HG03457 (cell line): ENCODE measurements at regions not wholly inside any gene's neighbourhood (a gene's known extent, or its start where the extent isn't known, plus 50 kb on each side); places are given as distances from the start of the nearest gene placed in this dataset.
"Not testable (repeated sequence)": the region's sequence is repeated elsewhere in the genome, so short reads cannot be mapped to it uniquely, and the experiment has no call there.

Experiments used
- ATAC-seq: cut with Tn5 transposase; IDR thresholded peaks from one replicate; pipeline ENCODE4 v1.9.1; 2021; ENCODE audit warnings: moderate number of reproducible peaks; ENCODE audit not compliant: unreplicated experiment

DNA sequence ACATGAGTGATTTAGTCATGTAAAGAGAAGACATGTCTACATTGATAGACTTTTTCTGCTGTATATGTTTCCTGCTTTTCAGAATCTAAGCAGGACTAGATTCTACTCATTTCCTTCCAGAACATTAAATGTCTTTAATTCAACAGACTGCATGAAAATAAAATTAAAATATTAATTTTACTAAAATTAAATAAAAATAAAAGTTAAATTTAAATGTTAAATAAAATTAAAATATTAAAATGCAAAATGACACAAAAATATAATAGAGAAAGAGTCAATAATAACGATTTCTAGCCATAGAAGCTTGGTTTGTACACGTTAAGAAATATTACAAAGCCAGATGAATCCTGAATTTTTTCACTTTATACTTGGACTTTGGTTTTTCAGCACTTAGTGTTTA lies 552.8 kb upstream of the NR5A2 start:
- no peak for ATAC-seq

DNA sequence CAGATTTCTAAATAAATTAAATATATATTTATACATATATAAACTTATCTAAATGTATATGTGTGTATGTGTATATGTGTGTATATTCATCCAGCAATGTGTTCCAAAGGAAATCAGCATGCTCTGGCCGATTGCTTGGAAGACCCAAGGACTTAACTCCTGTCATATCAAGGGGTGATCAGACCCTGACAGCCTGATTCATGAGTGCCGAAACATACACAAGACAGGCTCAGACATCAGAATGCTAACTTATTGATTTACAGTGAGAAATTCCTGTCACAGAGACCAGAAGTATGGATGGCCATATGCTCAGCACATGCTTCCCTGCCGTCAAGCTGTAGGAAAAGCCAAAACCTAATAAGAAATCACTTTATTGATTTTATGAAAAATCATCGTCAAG lies 545.1 kb upstream of the NR5A2 start:
- no peak for ATAC-seq

DNA sequence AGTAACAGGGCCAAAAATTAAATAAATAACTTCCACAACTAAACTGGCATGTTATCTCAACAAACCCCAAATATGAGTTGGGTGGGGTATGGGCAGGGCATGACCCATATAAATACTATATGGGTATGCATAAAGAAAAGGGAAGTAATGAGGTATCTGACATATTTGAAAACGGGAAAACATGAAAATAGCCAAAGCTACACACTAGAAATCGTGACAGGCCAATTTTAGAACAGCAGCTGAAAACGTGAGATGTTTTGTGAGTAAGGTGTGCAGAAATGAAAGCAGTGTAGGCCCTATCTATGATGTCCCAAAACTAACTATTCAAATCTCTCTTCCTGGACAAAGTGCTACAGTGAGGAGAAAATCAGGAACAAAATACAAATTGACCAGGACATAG lies 537.9 kb upstream of the NR5A2 start:
- ATAC-seq = no peak

DNA sequence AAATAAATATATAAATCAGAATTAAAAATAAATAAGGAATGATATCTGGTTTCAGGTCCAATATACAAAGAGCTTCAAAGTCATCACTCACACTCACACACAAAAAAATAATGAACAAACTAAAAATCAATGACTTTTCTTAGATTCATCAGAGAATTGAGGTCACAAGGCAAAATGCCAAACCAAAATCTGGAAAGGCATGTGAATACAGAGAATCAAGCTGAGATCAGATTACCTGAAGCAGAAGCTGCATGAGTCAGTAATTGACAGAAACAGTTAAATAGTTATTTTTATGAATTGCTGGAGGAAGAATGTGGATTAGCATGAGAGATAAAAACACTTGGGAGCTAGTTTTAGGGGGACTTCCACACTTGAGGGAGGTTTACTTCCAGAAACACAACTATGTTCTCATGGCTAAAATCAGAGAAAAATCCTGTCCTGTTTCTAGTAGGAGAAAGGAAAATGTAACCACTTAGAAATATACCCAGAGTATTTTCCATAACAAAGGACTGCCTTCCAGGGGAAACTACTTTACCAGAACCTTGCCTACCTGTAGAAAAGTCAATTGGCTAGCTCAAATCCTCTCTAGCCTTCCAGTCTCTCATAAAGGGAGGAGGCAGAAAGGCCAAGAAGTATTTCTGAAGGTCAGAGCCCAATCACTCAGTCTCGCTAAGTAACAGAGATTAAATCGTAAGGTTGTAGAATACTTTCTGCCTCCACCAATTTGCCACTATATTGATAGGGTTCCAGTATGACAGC lies 536.6 kb upstream of the NR5A2 start:
- no peak for ATAC-seq

DNA sequence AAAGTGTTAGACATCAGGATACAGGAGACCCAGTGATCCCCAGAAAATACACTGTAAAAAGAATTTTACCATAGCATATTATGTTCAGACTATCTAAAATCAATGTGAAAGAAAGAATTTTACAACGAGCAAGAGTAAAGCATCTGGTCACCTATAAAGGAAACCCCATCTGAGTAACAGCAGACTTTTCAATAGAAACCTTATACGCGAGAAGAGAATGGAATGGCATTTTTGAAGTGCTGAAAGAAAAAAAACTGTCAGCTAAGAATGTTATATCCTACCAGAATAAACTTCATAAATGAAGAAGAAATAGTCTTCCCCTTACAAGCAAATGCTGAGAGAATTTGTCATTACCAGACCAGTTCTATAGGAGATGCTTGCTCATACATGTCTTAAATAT lies 532.1 kb upstream of the NR5A2 start:
- ATAC-seq = no peak

DNA sequence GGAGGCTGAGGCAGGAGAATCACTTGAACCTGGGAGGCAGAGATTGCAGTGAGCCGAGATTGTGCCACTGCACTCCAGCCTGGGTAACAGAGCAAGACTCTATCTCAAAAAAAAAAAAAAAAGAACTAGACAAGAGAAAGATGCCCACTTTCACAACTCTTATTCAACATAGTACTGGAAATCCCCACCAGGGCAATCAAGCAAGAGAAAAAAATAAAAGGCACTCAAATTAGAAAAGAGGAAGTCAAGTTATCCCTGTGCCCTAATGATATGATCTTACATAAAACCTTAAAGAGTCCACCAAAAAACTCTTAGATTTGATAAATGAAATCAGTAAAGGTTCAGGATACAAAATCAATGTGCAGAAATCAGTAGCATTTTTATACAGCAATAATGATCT lies 528.7 kb upstream of the NR5A2 start:
- ATAC-seq = peak; percentile 84

DNA sequence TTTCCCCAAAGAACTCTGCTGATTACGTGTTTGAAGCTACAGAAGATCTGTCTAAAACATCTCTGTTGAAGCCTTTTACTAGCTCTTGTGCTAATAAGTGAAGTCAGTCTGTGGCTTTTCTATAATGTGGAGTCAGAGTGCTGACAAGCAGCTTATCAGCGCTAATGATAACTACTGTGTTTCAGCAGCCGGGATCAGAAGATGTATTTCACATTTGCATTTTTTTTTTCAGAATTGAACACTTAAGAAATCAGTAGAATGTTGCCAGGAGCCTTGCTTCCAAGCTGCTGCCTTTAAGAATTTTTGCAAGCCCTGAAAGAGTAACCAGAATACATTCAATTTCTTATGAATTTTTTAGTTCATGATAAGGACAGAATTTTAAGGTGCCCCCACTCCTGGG lies 519.4 kb upstream of the NR5A2 start:
- ATAC-seq = no peak

DNA sequence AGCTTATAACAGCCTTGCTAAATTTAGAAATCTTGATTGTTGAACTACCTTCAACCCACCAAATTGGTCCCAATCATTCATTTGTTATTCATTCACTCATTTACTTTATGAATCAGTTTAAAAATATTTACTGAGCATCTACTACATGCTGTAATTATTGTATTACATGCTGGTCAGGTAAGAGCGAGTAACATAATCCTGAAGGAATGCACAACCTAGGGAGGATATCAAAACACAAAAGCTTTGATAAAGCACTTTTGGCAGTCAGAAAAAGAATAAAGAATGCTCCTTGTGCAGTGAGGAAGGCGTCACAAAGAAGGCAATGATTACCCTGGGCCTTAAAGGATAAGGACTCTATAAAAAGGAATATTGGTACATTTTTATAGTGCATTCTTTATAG lies 518.9 kb upstream of the NR5A2 start:
- ATAC-seq = no peak

DNA sequence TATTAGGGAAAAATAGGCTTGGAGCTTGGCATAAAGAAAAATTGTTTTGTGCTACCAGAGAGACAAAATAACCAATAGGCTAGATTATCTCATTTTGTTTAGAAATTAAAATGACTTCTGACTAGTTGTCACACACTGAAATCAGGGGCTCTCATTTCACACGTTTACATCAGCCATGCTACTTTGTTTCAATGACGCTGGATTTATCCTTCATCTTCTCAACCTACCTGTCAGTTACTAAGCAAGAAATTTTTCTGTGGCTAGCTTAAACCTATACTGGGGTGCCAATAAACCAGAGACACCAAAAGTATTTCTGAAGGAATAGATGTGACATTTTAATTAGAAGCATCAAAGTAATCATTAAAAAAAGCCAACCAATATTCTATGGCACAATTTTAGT lies 518.1 kb upstream of the NR5A2 start:
- no peak for ATAC-seq

DNA sequence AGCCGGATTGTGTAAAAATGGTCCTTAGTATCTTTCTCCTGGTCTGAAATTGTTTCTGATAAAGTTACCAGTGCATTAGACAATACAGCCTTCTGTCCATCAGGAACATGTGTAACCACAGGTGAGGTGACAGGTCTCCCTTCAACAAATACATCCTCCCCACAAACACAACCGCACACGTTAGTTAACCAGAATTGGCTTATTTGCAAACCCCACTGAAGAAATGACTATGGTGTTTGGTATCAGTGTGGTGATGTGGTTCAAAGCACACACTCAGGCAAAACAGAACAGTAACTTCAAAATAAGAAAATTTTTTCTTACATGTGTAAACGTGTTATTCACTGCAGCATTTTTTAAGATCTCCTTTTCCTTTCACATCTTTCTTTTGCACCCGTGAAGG lies 517.2 kb upstream of the NR5A2 start:
- ATAC-seq = peak; percentile 94

DNA sequence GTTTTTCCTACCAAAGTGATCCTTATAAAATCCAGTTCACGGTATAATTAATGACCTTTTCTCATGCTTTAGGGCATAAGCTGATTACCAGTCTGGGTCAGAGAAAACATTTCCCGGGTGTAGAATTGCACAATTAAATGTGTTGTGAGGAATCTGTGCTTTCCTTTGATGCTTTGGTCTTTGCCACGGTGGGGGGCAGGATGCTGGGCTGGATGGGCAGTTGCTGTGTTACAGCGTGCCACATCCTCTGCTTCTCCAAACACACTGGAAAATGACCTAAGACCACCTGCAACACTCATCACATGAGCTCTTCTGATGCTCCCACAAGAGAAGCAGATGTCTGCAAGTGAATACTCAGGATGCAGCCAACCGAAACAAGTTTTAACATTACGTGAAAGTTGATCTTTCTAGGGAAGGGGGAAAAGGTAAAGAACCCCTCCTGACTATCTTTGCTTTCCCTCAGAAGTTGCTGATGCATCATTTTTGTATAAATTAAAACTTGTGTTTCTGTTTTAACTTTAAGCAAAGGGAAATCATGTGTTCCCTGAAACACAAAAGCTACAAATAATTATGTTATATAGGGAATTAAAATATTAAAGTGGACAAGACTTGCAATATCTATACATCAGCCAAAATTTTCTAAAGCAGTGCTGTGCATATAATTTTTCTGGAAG lies 515.3 kb upstream of the NR5A2 start:
- no peak for ATAC-seq

DNA sequence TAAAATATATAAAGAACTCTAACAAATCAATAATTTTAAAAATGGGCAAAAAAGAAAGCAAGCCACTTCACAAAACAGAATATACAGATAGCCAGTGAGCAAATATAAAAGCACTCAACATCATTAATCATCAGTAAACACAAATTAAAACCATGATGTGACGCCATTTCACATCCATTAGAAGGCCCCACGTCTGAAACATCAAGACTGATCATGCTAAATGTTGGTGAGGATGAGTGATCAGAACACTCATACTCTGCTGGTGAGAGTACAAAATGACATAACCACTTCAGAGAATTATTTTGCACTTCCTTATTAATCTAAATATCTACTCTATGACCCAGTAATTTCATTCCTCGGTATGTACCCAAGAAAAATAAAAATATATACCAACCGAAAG lies 512.2 kb upstream of the NR5A2 start:
- no peak for ATAC-seq

DNA sequence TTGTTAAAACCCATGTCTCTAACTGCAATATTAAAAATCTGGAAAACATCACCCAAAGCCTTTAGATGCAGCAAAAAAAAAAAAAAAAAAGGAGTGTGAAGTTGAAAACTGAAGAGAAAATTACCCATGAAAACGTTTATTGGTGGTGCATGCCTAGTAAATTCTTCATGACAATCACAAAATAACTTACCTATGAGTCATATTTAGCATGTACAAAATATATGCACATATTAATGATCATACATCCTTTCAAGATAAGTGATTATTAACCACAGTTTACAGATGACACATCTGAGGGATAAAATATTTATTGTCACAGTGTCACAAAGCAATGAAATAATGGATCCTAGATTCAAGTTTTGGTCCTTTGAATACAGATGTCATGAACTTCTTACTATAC lies 505.2 kb upstream of the NR5A2 start:
- no peak for ATAC-seq

DNA sequence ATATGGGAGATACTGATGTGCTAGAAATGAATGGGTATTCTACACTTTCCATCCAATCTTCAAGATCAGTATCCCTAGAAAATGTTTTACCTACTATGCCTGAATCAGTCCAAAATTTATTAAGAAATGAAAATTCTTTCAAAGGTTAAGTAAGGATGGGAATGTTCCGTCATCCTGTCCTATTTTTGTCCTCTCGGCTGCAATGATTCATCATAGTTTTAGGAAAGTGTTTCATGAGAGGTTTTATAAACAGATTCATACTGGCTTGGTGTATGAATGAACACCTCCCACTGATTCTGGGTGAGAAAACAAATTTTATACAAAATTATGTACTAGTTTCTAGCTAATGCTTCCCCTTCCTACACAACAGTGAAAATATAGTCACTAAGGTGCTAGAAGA lies 504.6 kb upstream of the NR5A2 start:
- ATAC-seq = no peak

DNA sequence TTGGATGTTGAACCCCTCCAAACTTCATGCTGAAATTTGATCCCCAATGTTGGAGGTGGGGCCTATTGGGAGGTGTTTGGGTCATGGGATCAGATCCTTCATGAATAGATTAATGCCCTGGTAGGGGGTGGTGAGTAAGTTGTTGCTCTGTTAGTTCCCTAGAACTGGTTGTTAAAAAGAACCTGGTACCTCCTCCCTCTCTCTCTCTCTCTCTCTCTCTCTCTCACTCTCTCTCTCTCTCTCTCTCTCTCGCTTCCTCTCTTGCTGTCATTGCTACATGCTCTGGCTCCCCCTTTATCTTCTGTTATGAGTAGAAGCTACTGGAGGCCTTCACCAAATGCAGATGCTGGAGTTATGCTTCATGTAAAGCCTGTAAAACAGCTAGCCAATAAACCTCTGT lies 498.2 kb upstream of the NR5A2 start:
- no peak for ATAC-seq

DNA sequence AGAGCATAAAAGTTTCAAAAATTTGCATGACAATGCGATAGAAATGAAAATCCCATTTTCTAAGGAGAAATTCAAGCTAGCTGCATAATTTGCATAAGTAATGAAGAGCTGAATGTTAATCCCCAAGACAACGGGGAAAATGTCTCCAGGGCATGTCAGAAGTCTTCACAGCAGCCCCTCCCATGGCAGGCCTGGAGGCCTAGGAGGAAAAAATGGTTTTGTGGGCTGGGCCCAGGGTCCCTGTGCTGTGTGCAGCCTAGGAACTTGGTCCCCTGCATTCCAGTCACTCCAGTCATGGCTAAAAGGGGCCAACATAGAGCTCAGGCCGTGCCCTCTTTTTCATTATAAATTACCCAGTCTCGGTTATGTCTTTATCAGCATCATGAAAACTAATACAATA lies 494.1 kb upstream of the NR5A2 start:
- ATAC-seq = not testable (repeated sequence)

DNA sequence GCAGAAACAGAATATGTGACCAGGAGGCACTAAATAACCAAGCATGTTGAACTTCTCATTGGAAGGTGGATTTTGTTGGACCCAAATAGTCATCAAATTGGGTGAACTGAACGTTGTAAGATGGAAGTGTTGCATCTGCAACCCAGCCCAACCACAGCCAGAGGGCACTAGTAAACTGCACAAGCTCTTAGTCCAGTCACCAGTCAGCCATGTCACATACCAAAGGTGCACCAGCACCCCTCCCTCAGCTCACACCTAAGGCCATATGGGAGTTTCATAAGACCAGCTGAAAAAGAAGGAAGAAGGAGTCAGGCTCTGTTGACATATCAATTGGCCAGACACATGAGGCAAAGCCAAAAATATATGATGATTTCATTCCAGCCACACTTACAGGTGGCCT lies 481.7 kb upstream of the NR5A2 start:
- ATAC-seq = peak; percentile 8

DNA sequence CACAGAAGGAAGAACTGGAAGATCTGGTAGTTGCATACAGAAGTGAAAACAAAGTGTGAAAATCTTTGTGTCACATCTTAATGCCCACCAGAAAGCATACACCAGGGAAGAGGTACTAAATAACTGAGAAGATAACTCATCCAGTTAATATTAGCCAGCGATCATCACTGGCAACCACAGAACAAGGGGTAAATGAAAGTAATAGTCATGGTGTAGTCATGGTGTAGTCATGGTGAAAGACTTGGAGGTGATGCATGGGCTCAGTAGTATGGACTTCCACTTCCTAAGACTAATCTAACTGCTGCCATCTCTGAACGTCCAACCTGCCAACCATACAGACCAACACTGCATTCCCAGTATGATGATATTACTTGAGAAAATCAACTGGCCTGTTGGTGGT lies 481.2 kb upstream of the NR5A2 start:
- peak; percentile 74 for ATAC-seq

DNA sequence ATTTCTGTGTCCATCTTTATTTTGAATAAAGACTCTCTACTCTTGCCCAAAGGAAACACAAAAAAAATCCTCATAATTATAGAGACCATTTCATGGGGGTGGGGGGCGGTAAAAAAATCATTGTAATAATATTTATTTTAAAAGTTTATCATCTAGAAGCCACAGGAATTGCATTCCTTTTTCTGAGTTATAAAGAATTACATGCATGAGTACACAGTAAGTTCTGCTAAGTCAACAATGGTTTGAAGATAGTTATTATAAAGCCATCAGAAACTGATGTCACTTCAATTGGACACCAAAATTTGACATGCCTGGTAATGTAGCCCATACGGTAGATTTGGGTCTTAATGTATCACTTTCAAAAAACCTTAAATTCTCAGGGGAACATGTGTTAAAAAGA lies 478.1 kb upstream of the NR5A2 start:
- no peak for ATAC-seq

DNA sequence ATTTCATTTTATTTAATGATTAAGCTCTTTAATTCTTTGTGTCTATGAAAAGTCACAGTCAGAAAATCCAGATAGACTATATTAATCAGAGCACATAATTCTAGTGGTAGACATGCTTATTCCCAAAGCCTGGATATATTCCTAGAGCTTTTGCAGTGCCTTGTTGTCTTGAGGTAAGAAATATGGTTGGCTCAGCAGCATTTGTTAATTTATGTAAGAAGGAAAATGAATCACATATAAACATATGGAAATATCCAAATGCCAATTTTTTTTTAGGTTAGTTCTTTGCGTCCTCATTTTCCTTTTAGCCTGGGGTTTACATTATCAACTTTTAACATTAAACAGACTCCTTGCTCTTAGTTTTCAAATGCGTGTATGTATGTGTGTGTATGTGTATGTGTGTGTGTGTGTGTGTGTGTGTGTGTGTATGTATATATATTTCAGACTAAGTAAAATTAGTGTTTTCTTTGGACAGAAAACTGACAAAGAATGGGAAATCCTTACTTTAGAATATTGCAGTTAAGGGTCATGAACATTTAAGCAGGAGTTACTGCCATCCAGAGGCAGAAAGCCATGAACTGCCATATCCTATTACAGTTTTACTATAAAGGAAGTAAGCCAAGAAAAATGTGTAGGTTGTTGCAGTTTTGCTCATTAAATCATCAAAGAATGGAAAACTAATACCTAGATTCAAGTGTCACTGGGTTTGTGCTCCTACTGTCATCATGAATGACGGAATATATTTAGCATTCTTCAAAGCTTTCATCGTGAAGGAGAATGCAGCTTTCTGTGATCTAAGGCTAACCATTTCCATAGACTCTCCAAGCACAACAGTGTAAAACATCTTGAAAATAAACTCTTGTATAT lies 477.1 kb upstream of the NR5A2 start:
- no peak for ATAC-seq

DNA sequence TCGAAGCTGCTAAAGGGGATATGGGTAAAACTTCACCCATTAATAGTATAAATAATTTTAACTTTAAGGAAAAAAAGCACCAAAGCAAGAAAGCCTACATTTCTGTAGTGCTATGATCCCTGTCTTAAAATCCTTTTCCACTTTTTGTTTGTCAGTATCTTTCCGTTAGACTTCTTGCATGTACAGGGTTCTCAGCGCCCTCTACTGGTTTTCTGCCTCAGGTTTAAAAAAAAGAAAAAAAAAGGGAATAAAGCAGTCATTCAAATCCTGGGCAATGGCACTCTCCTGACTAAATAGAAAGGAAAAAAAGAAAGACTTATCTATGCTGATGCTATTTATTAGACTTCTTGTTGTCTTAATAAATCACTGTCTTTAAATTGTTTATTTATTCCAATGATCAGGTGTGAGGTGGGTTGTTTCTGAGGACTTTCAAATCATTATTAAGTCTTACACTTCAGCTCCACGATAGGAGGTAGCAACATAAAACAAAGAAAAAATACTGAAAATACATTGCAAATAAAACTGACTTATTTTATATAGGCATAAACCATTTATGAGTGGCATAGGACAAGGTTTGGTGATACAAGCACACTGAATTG lies 475.4 kb upstream of the NR5A2 start:
- no peak for ATAC-seq

DNA sequence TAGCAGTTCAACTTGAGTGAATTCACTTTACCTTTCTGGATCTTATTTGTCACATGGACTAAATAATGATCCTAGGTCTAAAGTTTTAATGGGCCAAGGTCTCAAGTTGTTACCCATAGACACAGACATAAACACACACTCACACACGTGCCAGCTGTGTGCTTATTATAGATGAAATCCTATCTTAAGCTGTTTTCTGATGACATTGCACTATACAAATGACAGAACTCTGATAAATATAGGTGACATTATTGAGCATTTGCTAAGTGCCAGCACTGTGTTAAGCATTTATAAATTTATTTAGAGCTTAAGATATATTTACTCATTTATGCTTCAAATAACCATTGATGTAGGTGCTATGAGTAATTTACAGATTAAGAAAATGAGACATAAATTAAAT lies 474.4 kb upstream of the NR5A2 start:
- no peak for ATAC-seq
